ENCODE measurements at regions not wholly inside any gene's neighbourhood (a gene's known extent, or its start where the extent isn't known, plus 50 kb on each side); places are given as distances from the start of the nearest gene placed in this dataset.

DNA sequence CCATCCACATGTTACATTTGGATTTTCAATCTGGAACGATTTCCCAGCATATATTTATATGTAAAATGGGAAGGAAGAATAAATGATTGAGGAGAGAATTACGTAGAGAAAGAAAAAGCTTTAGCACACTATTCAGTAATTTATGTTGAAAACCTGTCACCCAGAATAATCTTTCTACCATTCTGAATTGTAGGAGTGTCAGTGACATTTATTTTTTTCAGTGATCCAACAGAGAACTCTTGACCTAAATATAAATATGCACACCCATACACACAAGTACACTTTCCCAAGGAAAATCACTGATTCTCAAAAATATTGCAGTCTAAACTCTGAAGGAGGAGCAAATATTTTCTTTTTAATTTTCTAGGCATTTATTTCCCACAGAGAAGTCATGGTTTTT is 140.2 kb upstream of the LRP1B start:
- H3K27ac Mint-ChIP-seq = no peak overlapping the region
- Histone ChIP-seq H3K56ac (ENCODE audit: insufficient read length, low read depth, low read length) (no peak overlapping the region), H2BK5ac (ENCODE audit: insufficient read length, low read length) (no peak overlapping the region), H4K8ac (replicated peaks; ENCODE audit: insufficient read length, low read depth, low read length) (no peak overlapping the region), H3K9me3 (ENCODE audit: control insufficient read depth, low read depth, low read length) (no peaks in the 10 kb centered on the region), H4K20me1 (ENCODE audit: control insufficient read depth, insufficient read depth, insufficient read length) (no peaks in the 10 kb centered on the region), H2BK120ac (ENCODE audit: low read depth, low read length, poor library complexity, severe bottlenecking) (no peak overlapping the region), H3K79me2 (ENCODE audit: insufficient read depth, low read length) (no peaks in the 10 kb centered on the region), H4K5ac (ENCODE audit: insufficient read length, low read depth, low read length) (no peak overlapping the region), H3K4ac (ENCODE audit: low read depth, low read length) (no peak overlapping the region), H3K79me1 (ENCODE audit: insufficient read depth, low read depth, low read length, poor library complexity, severe bottlenecking) (no peaks in the 10 kb centered on the region), H3T11ph (ENCODE audit: low read length) (no peak overlapping the region), H2AFZ (ENCODE audit: low read length) (no peak overlapping the region), H3K4me2 (ENCODE audit: insufficient read depth, insufficient read length, low read length) (no peak overlapping the region), H4K91ac (ENCODE audit: insufficient read length, low read depth, low read length) (no peak overlapping the region), H3K18ac (ENCODE audit: insufficient read length, low read depth, low read length) (no peak overlapping the region), H2BK20ac (ENCODE audit: low read depth, low read length, poor library complexity, severe bottlenecking) (no peak overlapping the region), H3K23me2 (ENCODE audit: insufficient read length, low read depth, low read length, poor library complexity, severe bottlenecking) (no peaks in the 10 kb centered on the region), H3K27me3 (ENCODE audit: insufficient read depth, low read length) (no peaks in the 10 kb centered on the region), H3K4me1 (ENCODE audit: insufficient read depth, low read length) (no peaks in the 10 kb centered on the region), H3K27ac (ENCODE audit: insufficient read length, low read depth, low read length) (no peak overlapping the region), H2BK15ac (ENCODE audit: low read depth, low read length) (no peak overlapping the region), H3K23ac (ENCODE audit: insufficient read length, low read depth, low read length) (no peak overlapping the region), H2BK12ac (ENCODE audit: insufficient read length, low read depth, low read length) (no peak overlapping the region), H3K9ac (ENCODE audit: extremely low read depth, insufficient read length, low read length) (no peak overlapping the region), H3K14ac (ENCODE audit: insufficient read depth, low read length) (no peak overlapping the region), H2AK5ac (ENCODE audit: insufficient read length, low read length) (no peak overlapping the region)
- DNase-seq = no peak
- H3K4me3 Mint-ChIP-seq = no peak overlapping the region
- TF ChIP-seq CTCF (conservative IDR thresholded peaks at IDR 0.05) = no peak
- no peaks in the 10 kb centered on the region for H3K9me3 Mint-ChIP-seq
- H3K36me3 Mint-ChIP-seq (ENCODE audit: insufficient read depth in 1 of 3, low read depth in 3 of 3) = no peaks in the 10 kb centered on the region
- 100% methylated on average over 1 of the region's 2 CpGs for WGBS (ENCODE audit: extremely low coverage, insufficient read length, low lambda C conversion rate)
- no peaks in the 10 kb centered on the region for H3K27me3 Mint-ChIP-seq (ENCODE audit: low read depth)
- H3K4me1 Mint-ChIP-seq = no peaks in the 10 kb centered on the region

Measured in H9 (cell line).